GM21825 (cell line): ENCODE measurements at regions not wholly inside any gene's neighbourhood (a gene's known extent, or its start where the extent isn't known, plus 50 kb on each side); places are given as distances from the start of the nearest gene placed in this dataset.

Experiments used
- ATAC-seq: cut with Tn5 transposase; IDR thresholded peaks from one replicate; pipeline ENCODE4 v1.9.1; 2021; ENCODE audit warnings: mild to moderate bottlenecking, moderate library complexity; ENCODE audit not compliant: unreplicated experiment

GRCh38 chr11:97973352-97973857 is 1047.3 kb upstream of the CNTN5 start:
- no peak for ATAC-seq

DNA sequence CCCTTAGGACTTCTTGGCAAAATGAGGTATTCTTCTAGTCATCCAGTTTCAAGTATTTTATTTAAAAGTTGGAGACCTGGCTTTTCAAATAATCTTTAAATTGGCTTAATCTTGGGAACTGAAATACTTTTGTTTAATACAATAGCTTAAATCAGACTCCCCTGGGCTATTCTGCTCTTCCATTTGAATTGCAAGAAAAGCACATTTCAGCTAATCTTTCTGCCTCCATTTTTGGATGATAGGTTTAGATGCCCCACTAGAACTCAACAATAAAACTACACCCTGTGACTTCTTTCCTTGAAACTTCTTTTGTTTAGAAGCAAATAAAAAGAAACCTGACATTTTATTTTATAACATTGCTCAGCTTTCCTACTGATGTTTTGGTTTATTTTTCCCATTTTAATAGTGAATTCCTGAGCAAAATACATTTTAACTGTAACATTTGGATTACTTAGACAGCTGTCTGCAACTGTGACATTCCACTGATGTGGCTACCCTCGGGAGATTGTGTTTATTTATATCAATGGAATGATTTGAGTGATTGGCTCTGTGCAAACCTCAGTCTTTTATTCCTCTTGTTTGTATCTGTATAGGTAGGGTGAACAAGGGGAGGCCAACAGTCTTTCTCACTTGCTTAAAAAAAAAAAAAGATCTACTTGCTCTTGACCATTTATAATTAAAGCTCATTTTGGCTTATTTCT is 1045.8 kb upstream of the CNTN5 start:
- no peak for ATAC-seq

- no peak for ATAC-seq
Measured at GRCh38 chr11:97977726-97978125, 1043.0 kb upstream of the CNTN5 start.

GRCh38 chr11:97979741-97980140 is 1041.0 kb upstream of the CNTN5 start:
- no peak for ATAC-seq

- no peak for ATAC-seq
Measured at GRCh38 chr11:97982512-97982911, 1038.2 kb upstream of the CNTN5 start.

DNA sequence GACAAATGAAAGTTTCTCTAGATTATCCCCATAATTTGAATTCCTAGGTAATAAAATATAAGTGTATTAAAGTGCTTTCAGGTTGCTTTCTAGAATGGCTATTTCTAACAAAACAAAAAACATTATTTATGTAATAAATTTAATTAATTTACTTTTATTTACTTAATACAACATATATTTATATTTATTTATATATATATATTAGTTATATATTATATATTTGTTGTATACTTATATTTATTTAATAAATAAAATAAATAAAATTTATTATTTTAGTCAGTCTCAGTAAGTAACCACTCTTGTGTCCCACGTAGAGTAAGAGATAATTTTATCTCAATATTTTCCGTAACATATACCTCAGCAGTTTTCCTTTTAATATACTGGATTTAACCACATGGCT is 1031.6 kb upstream of the CNTN5 start:
- ATAC-seq: no peak

DNA sequence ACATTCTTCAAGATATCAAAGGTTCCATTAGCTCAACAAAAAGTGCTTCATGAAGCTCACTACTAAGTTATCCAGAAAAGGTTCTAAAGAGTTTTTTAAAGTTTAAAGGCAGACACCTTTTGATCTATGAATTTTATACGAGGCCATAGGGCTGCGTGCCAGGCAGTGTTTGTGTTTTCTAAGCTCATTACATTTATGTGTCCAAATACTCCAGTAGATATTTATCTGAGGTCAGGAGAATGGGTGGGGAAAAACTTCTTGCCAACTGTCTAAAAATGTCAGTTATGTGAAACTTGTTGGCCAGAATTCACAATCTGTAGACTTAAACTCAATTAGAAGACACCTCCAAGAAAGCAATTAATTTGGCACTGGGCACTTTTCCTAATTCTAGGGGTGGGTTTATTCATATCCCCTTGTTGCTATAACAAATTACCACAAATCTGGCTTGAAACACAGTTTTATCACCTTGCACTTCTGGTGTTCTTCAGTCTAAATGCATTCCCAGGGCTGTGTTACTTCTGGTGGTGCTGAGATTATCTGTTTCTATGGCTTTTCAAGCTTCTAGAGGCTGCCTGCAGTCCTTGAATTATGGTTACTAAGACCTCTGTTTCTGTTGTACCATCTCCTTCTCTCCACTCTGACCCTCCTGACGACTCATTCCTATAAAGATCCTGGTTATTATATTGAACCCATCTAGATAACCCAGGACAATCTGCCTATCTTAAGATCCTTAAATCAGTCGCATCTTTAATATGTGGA is 1030.4 kb upstream of the CNTN5 start:
- ATAC-seq: no peak

DNA sequence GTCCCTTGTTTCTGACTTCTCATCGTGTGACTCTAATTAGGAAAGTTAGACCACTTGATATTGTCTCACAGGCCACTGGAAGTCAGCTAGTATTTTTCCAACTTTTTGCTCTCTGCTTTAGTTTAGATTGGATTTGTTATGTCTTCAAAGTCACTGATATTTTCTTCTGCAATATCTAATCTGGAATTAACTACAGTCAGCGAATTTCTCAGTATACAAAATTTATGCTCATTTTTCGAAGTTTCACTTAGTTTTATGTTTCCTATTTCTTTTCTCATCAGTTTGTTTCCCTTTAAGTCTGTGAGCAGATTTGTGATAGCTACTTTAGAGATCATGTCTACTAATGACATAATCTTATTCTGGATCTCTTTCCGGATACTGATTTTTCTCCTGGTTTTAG is 1027.2 kb upstream of the CNTN5 start:
- ATAC-seq: no peak

DNA sequence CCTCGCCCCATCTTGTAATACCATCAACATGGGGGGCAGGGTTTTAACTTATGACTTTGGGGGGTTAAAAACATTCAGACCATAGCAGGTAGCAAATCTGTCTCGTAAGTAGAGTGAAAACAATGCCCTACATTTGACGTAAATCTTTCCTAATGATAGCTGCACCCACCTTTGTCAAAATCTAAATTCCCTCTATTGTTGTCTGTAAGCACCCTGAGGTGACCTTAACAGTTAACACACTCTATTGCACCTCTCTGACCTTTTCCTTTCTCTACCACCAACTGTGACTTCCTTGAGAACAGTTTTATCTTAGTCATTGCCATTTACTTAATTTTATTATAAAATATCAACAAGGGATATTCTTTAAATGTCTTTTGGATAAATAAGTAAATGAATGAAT is 1024.9 kb upstream of the CNTN5 start:
- ATAC-seq: no peak

DNA sequence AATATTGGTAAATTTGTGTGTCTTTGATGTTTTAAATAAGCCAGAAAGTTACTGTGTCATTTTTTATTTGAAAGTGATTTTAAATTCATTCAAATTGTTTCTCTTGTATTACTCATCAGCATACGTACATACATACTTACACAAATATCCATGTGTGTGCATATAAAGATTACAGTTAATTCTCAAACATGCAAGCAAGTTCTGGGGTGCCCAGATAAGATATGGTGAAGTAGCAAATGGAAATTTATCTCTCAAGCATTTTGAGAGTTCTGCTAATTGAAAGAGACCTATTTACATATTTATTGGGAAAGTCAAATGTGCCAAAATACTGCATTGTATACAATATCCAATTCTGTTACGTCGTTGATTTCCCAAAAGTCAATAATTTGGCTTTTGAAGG is 1024.0 kb upstream of the CNTN5 start:
- ATAC-seq: no peak

- ATAC-seq: no peak
Measured at GRCh38 chr11:98003606-98004371, 1017.0 kb upstream of the CNTN5 start.

GRCh38 chr11:98007072-98007471 is 1013.7 kb upstream of the CNTN5 start:
- no peak for ATAC-seq

- ATAC-seq: no peak
Measured at GRCh38 chr11:98027652-98028051, 993.1 kb upstream of the CNTN5 start.

- ATAC-seq: no peak
Measured at GRCh38 chr11:98029832-98030231, 990.9 kb upstream of the CNTN5 start.

- no peak for ATAC-seq
Measured at GRCh38 chr11:98036810-98037209, 983.9 kb upstream of the CNTN5 start.

- ATAC-seq: no peak
Measured at GRCh38 chr11:98040061-98040808, 980.5 kb upstream of the CNTN5 start.

- ATAC-seq: no peak
Measured at GRCh38 chr11:98047647-98048046, 973.1 kb upstream of the CNTN5 start.

GRCh38 chr11:98053851-98054250 is 966.9 kb upstream of the CNTN5 start:
- no peak for ATAC-seq

GRCh38 chr11:98056945-98057344 is 963.8 kb upstream of the CNTN5 start:
- no peak for ATAC-seq

GRCh38 chr11:98059488-98059887 is 961.3 kb upstream of the CNTN5 start:
- ATAC-seq: no peak

DNA sequence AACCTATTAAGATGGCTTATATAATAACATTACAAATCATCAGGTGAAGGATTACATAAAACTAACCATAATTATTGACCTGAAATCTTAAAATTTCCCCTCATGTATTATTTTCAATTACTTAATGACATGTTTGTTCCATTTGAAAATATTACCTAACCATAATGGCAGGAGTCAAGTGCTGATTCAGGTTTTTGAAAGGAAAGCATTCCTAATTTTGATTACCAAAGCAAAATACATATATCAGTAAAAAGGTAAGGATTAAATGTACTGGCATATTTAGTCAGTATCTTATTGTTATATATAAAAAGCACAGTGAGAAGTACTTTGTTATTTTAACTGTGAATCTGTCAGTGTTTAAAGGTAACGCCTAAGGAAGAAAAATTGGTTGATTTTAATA is 960.0 kb upstream of the CNTN5 start:
- ATAC-seq: no peak
